ENCODE measurements at regions not wholly inside any gene's neighbourhood (a gene's known extent, or its start where the extent isn't known, plus 50 kb on each side); places are given as distances from the start of the nearest gene placed in this dataset.

DNA sequence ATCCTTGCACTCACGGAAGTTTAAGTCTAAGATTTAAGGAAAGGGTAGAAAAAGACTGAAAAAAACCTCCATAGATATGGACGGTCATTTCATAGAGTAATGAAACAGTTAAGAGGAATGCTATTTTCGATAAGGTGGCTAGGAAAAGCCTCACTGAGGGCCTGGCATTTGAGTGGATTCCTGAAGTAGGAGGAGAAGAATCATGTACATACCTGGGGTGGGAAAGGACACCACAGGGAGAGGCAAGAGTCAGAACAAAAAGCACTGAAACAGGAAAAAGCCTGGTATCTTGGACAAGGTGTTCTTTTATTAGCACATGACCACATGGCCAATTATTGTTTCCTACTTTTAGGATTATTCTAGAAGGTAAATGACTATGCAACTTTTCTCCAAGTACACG lies 547.2 kb upstream of the DIPK2B start:
- TF ChIP-seq, protein P1, sequence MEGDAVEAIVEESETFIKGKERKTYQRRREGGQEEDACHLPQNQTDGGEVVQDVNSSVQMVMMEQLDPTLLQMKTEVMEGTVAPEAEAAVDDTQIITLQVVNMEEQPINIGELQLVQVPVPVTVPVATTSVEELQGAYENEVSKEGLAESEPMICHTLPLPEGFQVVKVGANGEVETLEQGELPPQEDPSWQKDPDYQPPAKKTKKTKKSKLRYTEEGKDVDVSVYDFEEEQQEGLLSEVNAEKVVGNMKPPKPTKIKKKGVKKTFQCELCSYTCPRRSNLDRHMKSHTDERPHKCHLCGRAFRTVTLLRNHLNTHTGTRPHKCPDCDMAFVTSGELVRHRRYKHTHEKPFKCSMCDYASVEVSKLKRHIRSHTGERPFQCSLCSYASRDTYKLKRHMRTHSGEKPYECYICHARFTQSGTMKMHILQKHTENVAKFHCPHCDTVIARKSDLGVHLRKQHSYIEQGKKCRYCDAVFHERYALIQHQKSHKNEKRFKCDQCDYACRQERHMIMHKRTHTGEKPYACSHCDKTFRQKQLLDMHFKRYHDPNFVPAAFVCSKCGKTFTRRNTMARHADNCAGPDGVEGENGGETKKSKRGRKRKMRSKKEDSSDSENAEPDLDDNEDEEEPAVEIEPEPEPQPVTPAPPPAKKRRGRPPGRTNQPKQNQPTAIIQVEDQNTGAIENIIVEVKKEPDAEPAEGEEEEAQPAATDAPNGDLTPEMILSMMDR (IDR thresholded peaks at IDR 0.05; ENCODE audit: low read length) = no peak
- TF ChIP-seq EZH2 (IDR thresholded peaks at IDR 0.05; ENCODE audit: borderline replicate concordance, low read length) = no peak
- H3F3A ChIP-seq (ENCODE audit: insufficient read depth, low read length) = no peaks in the 10 kb centered on the region
- H3K27ac ChIP-seq (ENCODE audit: low read depth, low read length, poor library complexity, severe bottlenecking) = no peak overlapping the region
- no peaks in the 10 kb centered on the region for H3K27me3 ChIP-seq (ENCODE audit: insufficient read depth, low read length)
- no peaks in the 10 kb centered on the region for H3K79me2 ChIP-seq (ENCODE audit: insufficient read depth, low read length)
- no peaks in the 10 kb centered on the region for H3K9me3 ChIP-seq (ENCODE audit: low read length)
- no peak overlapping the region for H2AFZ ChIP-seq (ENCODE audit: low read length)
- no peaks in the 10 kb centered on the region for H4K20me1 ChIP-seq (ENCODE audit: insufficient read depth, low read length)
- H3K4me2 ChIP-seq (ENCODE audit: low read length) = no peak overlapping the region
- H3K36me3 ChIP-seq (ENCODE audit: insufficient read depth, low read length) = no peaks in the 10 kb centered on the region
- no peak overlapping the region for H3K9ac ChIP-seq (ENCODE audit: low read length)
- no peak overlapping the region for H3K4me3 ChIP-seq (ENCODE audit: low read depth, low read length, poor library complexity, severe bottlenecking)
- no peaks in the 10 kb centered on the region for H3K9me2 ChIP-seq (ENCODE audit: low read depth, low read length)
- H3K4me1 ChIP-seq (ENCODE audit: insufficient read depth, low read length, severe bottlenecking) = no peaks in the 10 kb centered on the region

DNA sequence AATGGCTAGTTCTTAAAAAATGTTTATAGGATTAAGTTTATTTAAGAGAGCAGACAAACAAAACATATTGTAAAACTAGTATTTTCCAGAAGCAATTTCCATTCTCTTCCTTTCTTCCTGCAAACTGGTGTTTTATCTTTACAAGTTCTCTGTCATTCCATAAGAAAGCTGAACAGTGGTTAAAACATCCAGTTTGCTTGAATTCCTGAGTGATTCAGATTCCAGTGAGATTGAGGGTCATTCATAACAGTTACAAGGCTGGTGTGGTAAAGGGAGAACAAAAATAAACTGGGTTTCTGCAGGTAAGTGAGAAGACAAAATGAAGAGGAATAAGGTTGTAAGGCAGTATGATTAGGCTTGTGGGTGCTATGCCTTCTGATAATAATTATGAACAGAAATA lies 544.8 kb upstream of the DIPK2B start:
- TF ChIP-seq, protein P1 (IDR thresholded peaks at IDR 0.05; ENCODE audit: low read length) = no peak
- TF ChIP-seq EZH2 (IDR thresholded peaks at IDR 0.05; ENCODE audit: borderline replicate concordance, low read length) = no peak
- no peak overlapping the region for H2AFZ ChIP-seq (ENCODE audit: low read length)
- H3K4me2 ChIP-seq (ENCODE audit: low read length) = no peak overlapping the region
- no peaks in the 10 kb centered on the region for H3K9me2 ChIP-seq (ENCODE audit: low read depth, low read length)
- H3K27me3 ChIP-seq (ENCODE audit: insufficient read depth, low read length) = no peaks in the 10 kb centered on the region
- H3K27ac ChIP-seq (ENCODE audit: low read depth, low read length, poor library complexity, severe bottlenecking) = no peak overlapping the region
- H3K36me3 ChIP-seq (ENCODE audit: insufficient read depth, low read length) = no peaks in the 10 kb centered on the region
- no peaks in the 10 kb centered on the region for H4K20me1 ChIP-seq (ENCODE audit: insufficient read depth, low read length)
- no peaks in the 10 kb centered on the region for H3F3A ChIP-seq (ENCODE audit: insufficient read depth, low read length)
- H3K4me3 ChIP-seq (ENCODE audit: low read depth, low read length, poor library complexity, severe bottlenecking) = no peak overlapping the region
- H3K9me3 ChIP-seq (ENCODE audit: low read length) = no peaks in the 10 kb centered on the region
- H3K9ac ChIP-seq (ENCODE audit: low read length) = no peak overlapping the region
- H3K79me2 ChIP-seq (ENCODE audit: insufficient read depth, low read length) = no peaks in the 10 kb centered on the region
- H3K4me1 ChIP-seq (ENCODE audit: insufficient read depth, low read length, severe bottlenecking) = no peaks in the 10 kb centered on the region

DNA sequence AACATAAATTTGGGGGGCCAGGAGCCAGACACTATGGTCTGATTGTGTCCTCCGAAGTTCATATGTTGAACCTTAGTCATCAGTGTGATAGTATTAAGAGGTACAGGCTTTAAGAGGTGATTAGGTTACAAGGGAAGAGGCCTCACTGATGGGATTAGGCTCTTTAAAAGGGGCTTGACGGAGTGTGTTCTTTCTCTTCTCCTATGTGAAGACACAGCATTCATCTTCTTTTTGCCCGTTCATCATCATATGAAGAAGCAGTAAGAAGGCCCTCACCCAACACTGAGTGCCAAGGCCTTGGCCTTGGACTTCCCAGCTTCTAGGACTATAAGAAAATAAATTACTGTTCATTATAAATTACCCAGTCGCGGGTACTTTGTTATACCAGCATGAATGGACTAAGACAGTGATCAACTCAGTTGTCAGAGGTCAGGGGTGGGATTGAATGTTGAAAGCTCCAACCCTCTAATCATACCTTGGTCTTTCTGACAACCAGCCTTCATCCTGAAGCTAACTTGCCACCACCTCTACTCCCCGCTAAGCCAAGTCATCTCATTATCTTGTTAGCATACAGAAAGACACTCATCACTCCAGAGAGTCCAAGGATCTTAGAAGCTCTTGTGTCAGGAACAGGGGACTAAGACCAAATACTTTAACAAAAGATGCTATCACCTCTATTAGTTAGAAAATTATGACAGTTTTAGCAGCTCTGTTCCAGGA lies 543.4 kb upstream of the DIPK2B start:
- no peaks in the 10 kb centered on the region for H3K27me3 ChIP-seq (ENCODE audit: insufficient read depth, low read length)
- no peak overlapping the region for H3K9ac ChIP-seq (ENCODE audit: low read length)
- no peaks in the 10 kb centered on the region for H3K79me2 ChIP-seq (ENCODE audit: insufficient read depth, low read length)
- no peaks in the 10 kb centered on the region for H3K4me1 ChIP-seq (ENCODE audit: insufficient read depth, low read length, severe bottlenecking)
- no peak overlapping the region for H3K4me3 ChIP-seq (ENCODE audit: low read depth, low read length, poor library complexity, severe bottlenecking)
- TF ChIP-seq, protein P1 (IDR thresholded peaks at IDR 0.05; ENCODE audit: low read length) = no peak
- no peak for TF ChIP-seq EZH2 (IDR thresholded peaks at IDR 0.05; ENCODE audit: borderline replicate concordance, low read length)
- H4K20me1 ChIP-seq (ENCODE audit: insufficient read depth, low read length) = no peaks in the 10 kb centered on the region
- H2AFZ ChIP-seq (ENCODE audit: low read length) = no peak overlapping the region
- H3F3A ChIP-seq (ENCODE audit: insufficient read depth, low read length) = no peaks in the 10 kb centered on the region
- H3K9me3 ChIP-seq (ENCODE audit: low read length) = no peaks in the 10 kb centered on the region
- no peaks in the 10 kb centered on the region for H3K9me2 ChIP-seq (ENCODE audit: low read depth, low read length)
- no peak overlapping the region for H3K4me2 ChIP-seq (ENCODE audit: low read length)
- no peak overlapping the region for H3K27ac ChIP-seq (ENCODE audit: low read depth, low read length, poor library complexity, severe bottlenecking)
- H3K36me3 ChIP-seq (ENCODE audit: insufficient read depth, low read length) = no peaks in the 10 kb centered on the region

All from OCI-LY1 (cell line).